Dedifferentiated amniotic fluid mesenchymal stem cell (primary cell): ENCODE measurements at regions not wholly inside any gene's neighbourhood (a gene's known extent, or its start where the extent isn't known, plus 50 kb on each side); places are given as distances from the start of the nearest gene placed in this dataset.
"Not testable (repeated sequence)": the region's sequence is repeated elsewhere in the genome, so short reads cannot be mapped to it uniquely, and the experiment has no call there.

ENCODE experiments used
- DNase-seq: peaks from one replicate; pipeline ENCODE4 v3.0.0-alpha.2; 2016; ENCODE audit errors: extremely low spot score

- DNase-seq: not testable (repeated sequence)
Observed at GRCh38 chr16:29111901-29112680, 127.2 kb downstream of the LAT start.

- no peak for DNase-seq
Observed at GRCh38 chr16:29111421-29111820, 126.6 kb downstream of the LAT start.

GRCh38 chr16:29108625-29109169 is 123.8 kb downstream of the LAT start:
- not testable (repeated sequence) for DNase-seq

GRCh38 chr16:29107299-29107698 is 122.4 kb downstream of the LAT start:
- DNase-seq: no peak

GRCh38 chr16:29106259-29106908 is 121.5 kb downstream of the LAT start:
- DNase-seq: not testable (repeated sequence)

GRCh38 chr16:29104600-29104999 is 119.7 kb downstream of the LAT start:
- DNase-seq: not testable (repeated sequence)

GRCh38 chr16:29097965-29098364 is 113.1 kb downstream of the LAT start:
- DNase-seq: not testable (repeated sequence)

- not testable (repeated sequence) for DNase-seq
Observed at GRCh38 chr16:29094729-29095624, 110.1 kb downstream of the LAT start.

GRCh38 chr16:29094325-29094724 is 109.5 kb downstream of the LAT start:
- DNase-seq: not testable (repeated sequence)

- DNase-seq: not testable (repeated sequence)
Observed at GRCh38 chr16:29089679-29090078, 104.8 kb downstream of the LAT start.

GRCh38 chr16:29087673-29088072 is 102.8 kb downstream of the LAT start:
- DNase-seq: not testable (repeated sequence)

GRCh38 chr16:29081829-29082639 is 97.2 kb downstream of the LAT start:
- DNase-seq: peak; percentile 14

GRCh38 chr16:29074554-29075402 is 89.9 kb downstream of the LAT start:
- DNase-seq: not testable (repeated sequence)

- not testable (repeated sequence) for DNase-seq
Observed at GRCh38 chr16:29062235-29062634, 77.4 kb downstream of the LAT start.

GRCh38 chr16:29061467-29061921 is 76.6 kb downstream of the LAT start:
- DNase-seq: not testable (repeated sequence)

GRCh38 chr16:29060022-29060810 is 75.4 kb downstream of the LAT start:
- not testable (repeated sequence) for DNase-seq

- DNase-seq: not testable (repeated sequence)
Observed at GRCh38 chr16:29059575-29059974, 74.7 kb downstream of the LAT start.
